Activated naive CD4-positive, alpha-beta T cell treated with anti-CD3 and anti-CD28 coated beads, Interleukin-2, amount 50 U/mL, for 16 hours (primary cell): ENCODE measurements at regions not wholly inside any gene's neighbourhood (a gene's known extent, or its start where the extent isn't known, plus 50 kb on each side); places are given as distances from the start of the nearest gene placed in this dataset.

ENCODE experiments used
- DNase-seq: peaks from one replicate; pipeline ENCODE4 v3.0.0-alpha.2; 2020

GRCh38 chr2:107248932-107249331 is 363.0 kb upstream of the ST6GAL2 start:
- no peak for DNase-seq

- no peak for DNase-seq
Measured at GRCh38 chr2:107255744-107256143, 369.8 kb upstream of the ST6GAL2 start.

GRCh38 chr2:107258531-107259407 is 372.8 kb upstream of the ST6GAL2 start:
- DNase-seq: no peak

- DNase-seq: no peak
Measured at GRCh38 chr2:107259408-107260195, 373.6 kb upstream of the ST6GAL2 start.

- DNase-seq: no peak
Measured at GRCh38 chr2:107263628-107264027, 377.7 kb upstream of the ST6GAL2 start.

GRCh38 chr2:107264184-107264583 is 378.2 kb upstream of the ST6GAL2 start:
- DNase-seq: no peak

GRCh38 chr2:107266555-107266954 is 380.6 kb upstream of the ST6GAL2 start:
- no peak for DNase-seq

- no peak for DNase-seq
Measured at GRCh38 chr2:107267086-107267485, 381.1 kb upstream of the ST6GAL2 start.

GRCh38 chr2:107276034-107276433 is 390.1 kb upstream of the ST6GAL2 start:
- DNase-seq: no peak

GRCh38 chr2:107278672-107279071 is 392.7 kb upstream of the ST6GAL2 start:
- no peak for DNase-seq

- no peak for DNase-seq
Measured at GRCh38 chr2:107281637-107282036, 395.7 kb upstream of the ST6GAL2 start.

- no peak for DNase-seq
Measured at GRCh38 chr2:107282135-107282534, 396.2 kb upstream of the ST6GAL2 start.

- DNase-seq: no peak
Measured at GRCh38 chr2:107285621-107286299, 399.8 kb upstream of the ST6GAL2 start.

- no peak for DNase-seq
Measured at GRCh38 chr2:107290041-107290440, 404.1 kb upstream of the ST6GAL2 start.

GRCh38 chr2:107303964-107304363 is 418.0 kb upstream of the ST6GAL2 start:
- DNase-seq: no peak

GRCh38 chr2:107305966-107306365 is 420.0 kb upstream of the ST6GAL2 start:
- DNase-seq: no peak

GRCh38 chr2:107306881-107307280 is 420.9 kb upstream of the ST6GAL2 start:
- no peak for DNase-seq

GRCh38 chr2:107308835-107309234 is 422.9 kb upstream of the ST6GAL2 start:
- DNase-seq: no peak

GRCh38 chr2:107312240-107312639 is 426.3 kb upstream of the ST6GAL2 start:
- DNase-seq: no peak

- DNase-seq: no peak
Measured at GRCh38 chr2:107313316-107313715, 427.3 kb upstream of the ST6GAL2 start.

GRCh38 chr2:107320881-107321280 is 434.9 kb upstream of the ST6GAL2 start:
- no peak for DNase-seq

- DNase-seq: no peak
Measured at GRCh38 chr2:107322416-107322815, 436.4 kb upstream of the ST6GAL2 start.

- DNase-seq: no peak
Measured at GRCh38 chr2:107323946-107324565, 438.1 kb upstream of the ST6GAL2 start.
